ENCODE measurements at regions not wholly inside any gene's neighbourhood (a gene's known extent, or its start where the extent isn't known, plus 50 kb on each side); places are given as distances from the start of the nearest gene placed in this dataset.
"Not testable (repeated sequence)": the region's sequence is repeated elsewhere in the genome, so short reads cannot be mapped to it uniquely, and the experiment has no call there.

GRCh38 chr12:25797949-25798348 lies 160.5 kb upstream of the RASSF8 start:
- no peak for DNase-seq

GRCh38 chr12:25800101-25800500 lies 158.4 kb upstream of the RASSF8 start:
- no peak for DNase-seq

- no peak for DNase-seq
Measured at GRCh38 chr12:25801734-25802133, 156.7 kb upstream of the RASSF8 start.

- no peak for DNase-seq
Measured at GRCh38 chr12:25802143-25802542, 156.3 kb upstream of the RASSF8 start.

- DNase-seq: not testable (repeated sequence)
Measured at GRCh38 chr12:25803029-25803664, 155.3 kb upstream of the RASSF8 start.

GRCh38 chr12:25804286-25804685 lies 154.2 kb upstream of the RASSF8 start:
- DNase-seq: not testable (repeated sequence)

GRCh38 chr12:25806271-25806670 lies 152.2 kb upstream of the RASSF8 start:
- no peak for DNase-seq

- DNase-seq: no peak
Measured at GRCh38 chr12:25808604-25809003, 149.9 kb upstream of the RASSF8 start.

- no peak for DNase-seq
Measured at GRCh38 chr12:25810683-25811082, 147.8 kb upstream of the RASSF8 start.

- DNase-seq: no peak
Measured at GRCh38 chr12:25811656-25812126, 146.8 kb upstream of the RASSF8 start.

- DNase-seq: no peak
Measured at GRCh38 chr12:25812295-25812694, 146.2 kb upstream of the RASSF8 start.

GRCh38 chr12:25813843-25814242 lies 144.6 kb upstream of the RASSF8 start:
- DNase-seq: no peak

- DNase-seq: no peak
Measured at GRCh38 chr12:25816637-25817036, 141.8 kb upstream of the RASSF8 start.

GRCh38 chr12:25817166-25817565 lies 141.3 kb upstream of the RASSF8 start:
- DNase-seq: no peak

GRCh38 chr12:25818596-25819390 lies 139.7 kb upstream of the RASSF8 start:
- DNase-seq: no peak

- DNase-seq: no peak
Measured at GRCh38 chr12:25819691-25820090, 138.8 kb upstream of the RASSF8 start.

GRCh38 chr12:25822281-25822680 lies 136.2 kb upstream of the RASSF8 start:
- no peak for DNase-seq

- DNase-seq: no peak
Measured at GRCh38 chr12:25824734-25825133, 133.7 kb upstream of the RASSF8 start.

- DNase-seq: peak; percentile 88
Measured at GRCh38 chr12:25825446-25825845, 133.0 kb upstream of the RASSF8 start.

GRCh38 chr12:25827141-25827540 lies 131.3 kb upstream of the RASSF8 start:
- DNase-seq: no peak

- no peak for DNase-seq
Measured at GRCh38 chr12:25827747-25828146, 130.7 kb upstream of the RASSF8 start.

- no peak for DNase-seq
Measured at GRCh38 chr12:25828188-25828587, 130.3 kb upstream of the RASSF8 start.

- no peak for DNase-seq
Measured at GRCh38 chr12:25829192-25829591, 129.3 kb upstream of the RASSF8 start.

- DNase-seq: no peak
Measured at GRCh38 chr12:25830456-25830855, 128.0 kb upstream of the RASSF8 start.
